Stomach (tissue), 4 donors: ENCODE measurements at regions not wholly inside any gene's neighbourhood (a gene's known extent, or its start where the extent isn't known, plus 50 kb on each side); places are given as distances from the start of the nearest gene placed in this dataset.

Source experiments
- CTCF ChIP-seq, 7 experiments: fragments of 450-650 bp in 4 of 7; fragments of 200-600 bp in 3 of 7; sonication (generic) in 3 of 7; IDR thresholded peaks; one replicate each; pipeline ENCODE4 v1.5.1; 2016 to 2019; ENCODE audit warnings: antibody characterized with exemption in 7 of 7, control low read depth in 2 of 7, mild to moderate bottlenecking in 1 of 7
- EP300 ChIP-seq: sonication (generic); formaldehyde crosslinking; IDR thresholded peaks from one replicate; pipeline ENCODE4 v1.6.1; 2017; ENCODE audit warnings: antibody characterized with exemption
- POLR2A ChIP-seq, 4 donors: fragments of 450-650 bp; IDR thresholded peaks; one replicate each; pipeline ENCODE4 v1.6.1; 2016; ENCODE audit warnings: antibody characterized with exemption in 4 of 4, control low read depth in 2 of 4, mild to moderate bottlenecking in 1 of 4, moderate library complexity in 1 of 4
- POLR2AphosphoS5 ChIP-seq, 3 donors: sonication (generic); formaldehyde crosslinking; IDR thresholded peaks; one replicate each; pipeline ENCODE4 v1.6.1; 2016; ENCODE audit warnings: antibody characterized with exemption in 3 of 3

GRCh38 chr9:119951591-119951990 is 582.4 kb upstream of the BRINP1 start:
- TF ChIP-seq CTCF (IDR thresholded peaks at IDR 0.05) (no peak), EP300 (no peak), POLR2AphosphoS5 (IDR thresholded peaks at IDR 0.05) (no peak), POLR2A (IDR thresholded peaks at IDR 0.05) (no peak)
